ENCODE measurements at regions not wholly inside any gene's neighbourhood (a gene's known extent, or its start where the extent isn't known, plus 50 kb on each side); places are given as distances from the start of the nearest gene placed in this dataset.
A peak's percentile ranks its signal among the peaks of the same experiment; 100 is the strongest.

GRCh38 chr4:127421437-127421836, 211.3 kb upstream of the INTU start:
- Histone ChIP-seq H3K36me3 (no peaks in the 10 kb centered on the region), H3K27me3 (no peaks in the 10 kb centered on the region), H3K9me3 (no peaks in the 10 kb centered on the region), H3K4me1 (no peaks in the 10 kb centered on the region), H3K27ac (no peak overlapping the region), H3K4me3 (no peak overlapping the region)
- ATAC-seq (ENCODE audit: low FRiP score in 2 of 2) (peak in 1 of 2 donors; percentile 66), DNase-seq (no peak)
- no peak for TF ChIP-seq POLR2AphosphoS5 (IDR thresholded peaks at IDR 0.05)

- H3K4me3 ChIP-seq, result no peak overlapping the region
- H3K36me3 ChIP-seq, result no peaks in the 10 kb centered on the region
- DNase-seq (no peak), ATAC-seq (ENCODE audit: low FRiP score in 2 of 2) (no peak)
- H3K27ac ChIP-seq, result no peak overlapping the region
- TF ChIP-seq CTCF (IDR thresholded peaks at IDR 0.05) (no peak), POLR2AphosphoS5 (IDR thresholded peaks at IDR 0.05) (no peak)
- no peaks in the 10 kb centered on the region for H3K27me3 ChIP-seq
- no peaks in the 10 kb centered on the region for H3K9me3 ChIP-seq
- 80 to 96% methylated on average over 11 of the region's 11 CpGs for WGBS, 2 donors
- no peaks in the 10 kb centered on the region for H3K4me1 ChIP-seq
Measured at GRCh38 chr4:127425202-127425845, 207.4 kb upstream of the INTU start.

GRCh38 chr4:127425851-127426250, 206.9 kb upstream of the INTU start:
- WGBS, 2 donors, result 90 to 93% methylated on average over 5 of the region's 5 CpGs
- no peaks in the 10 kb centered on the region for H3K4me1 ChIP-seq
- H3K4me3 ChIP-seq, result no peak overlapping the region
- H3K9me3 ChIP-seq, result no peaks in the 10 kb centered on the region
- ATAC-seq (ENCODE audit: low FRiP score in 2 of 2), result no peak
- no peaks in the 10 kb centered on the region for H3K27me3 ChIP-seq
- TF ChIP-seq EP300 (IDR thresholded peaks at IDR 0.05), result no peak
- no peak for TF ChIP-seq POLR2A (IDR thresholded peaks at IDR 0.05)
- no peak for TF ChIP-seq POLR2AphosphoS5 (IDR thresholded peaks at IDR 0.05)
- TF ChIP-seq CTCF (IDR thresholded peaks at IDR 0.05), result no peak
- no peak for DNase-seq
- H3K27ac ChIP-seq, result no peak overlapping the region
- H3K36me3 ChIP-seq, result no peaks in the 10 kb centered on the region

- no peak for TF ChIP-seq POLR2A (IDR thresholded peaks at IDR 0.05)
- TF ChIP-seq CTCF (IDR thresholded peaks at IDR 0.05), result no peak
- no peak for TF ChIP-seq POLR2AphosphoS5 (IDR thresholded peaks at IDR 0.05)
- TF ChIP-seq EP300 (IDR thresholded peaks at IDR 0.05), result no peak
- no peak for DNase-seq
- no peak overlapping the region for H3K4me3 ChIP-seq
- H3K27ac ChIP-seq, result no peak overlapping the region
- no peak for ATAC-seq (ENCODE audit: low FRiP score in 2 of 2)
- no peaks in the 10 kb centered on the region for H3K36me3 ChIP-seq
- H3K4me1 ChIP-seq, result no peaks in the 10 kb centered on the region
- no peaks in the 10 kb centered on the region for H3K9me3 ChIP-seq
- H3K27me3 ChIP-seq, result no peaks in the 10 kb centered on the region
Measured at GRCh38 chr4:127441571-127441970, 191.2 kb upstream of the INTU start.

- Histone ChIP-seq H3K9me3 (no peaks in the 10 kb centered on the region), H3K27me3 (no peaks in the 10 kb centered on the region), H3K36me3 (no peaks in the 10 kb centered on the region), H3K4me1 (no peaks in the 10 kb centered on the region), H3K27ac (no peak overlapping the region), H3K4me3 (no peak overlapping the region)
- TF ChIP-seq POLR2AphosphoS5 (IDR thresholded peaks at IDR 0.05) (no peak), POLR2A (IDR thresholded peaks at IDR 0.05) (no peak), CTCF (IDR thresholded peaks at IDR 0.05) (no peak), EP300 (IDR thresholded peaks at IDR 0.05) (no peak)
- DNase-seq (no peak), ATAC-seq (ENCODE audit: low FRiP score in 2 of 2) (no peak)
- WGBS, 2 donors, result 65 to 68% methylated on average over 3 of the region's 3 CpGs
Measured at GRCh38 chr4:127445471-127445870, 187.3 kb upstream of the INTU start.
